ENCODE measurements at regions not wholly inside any gene's neighbourhood (a gene's known extent, or its start where the extent isn't known, plus 50 kb on each side); places are given as distances from the start of the nearest gene placed in this dataset.

GRCh38 chr5:9927521-9927997, 297.4 kb upstream of the TAS2R1 start:
- no peak for TF ChIP-seq CTCF (conservative IDR thresholded peaks at IDR 0.05)
- no peak overlapping the region for H3K27ac ChIP-seq

DNA sequence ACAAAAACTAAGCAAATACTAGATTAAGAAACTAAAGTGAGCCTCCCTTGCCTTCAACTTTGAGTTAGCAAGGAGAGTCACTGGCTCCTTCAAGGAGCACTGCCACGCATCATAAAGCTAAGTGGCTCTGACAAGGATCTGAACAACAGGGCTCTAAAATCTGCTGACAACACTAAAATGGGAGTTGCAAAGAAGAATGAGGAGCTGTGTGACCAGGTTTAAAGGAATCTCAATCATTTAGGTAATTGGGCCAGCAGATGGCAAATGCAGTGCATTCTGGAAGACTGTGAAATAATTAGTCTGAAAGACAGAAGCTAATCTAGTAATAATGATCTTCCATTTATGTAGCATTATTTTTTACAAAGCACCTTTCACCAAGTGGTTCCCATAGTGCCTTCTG, 297.0 kb upstream of the TAS2R1 start:
- TF ChIP-seq CTCF (conservative IDR thresholded peaks at IDR 0.05) (no peak), ZFX (IDR thresholded peaks at IDR 0.05) (no peak)
- no peak overlapping the region for H3K27ac ChIP-seq

GRCh38 chr5:9924614-9925013, 294.5 kb upstream of the TAS2R1 start:
- H3K27ac ChIP-seq = no peak overlapping the region
- no peak for TF ChIP-seq CTCF (conservative IDR thresholded peaks at IDR 0.05)
- TF ChIP-seq ZFX (IDR thresholded peaks at IDR 0.05) = no peak

DNA sequence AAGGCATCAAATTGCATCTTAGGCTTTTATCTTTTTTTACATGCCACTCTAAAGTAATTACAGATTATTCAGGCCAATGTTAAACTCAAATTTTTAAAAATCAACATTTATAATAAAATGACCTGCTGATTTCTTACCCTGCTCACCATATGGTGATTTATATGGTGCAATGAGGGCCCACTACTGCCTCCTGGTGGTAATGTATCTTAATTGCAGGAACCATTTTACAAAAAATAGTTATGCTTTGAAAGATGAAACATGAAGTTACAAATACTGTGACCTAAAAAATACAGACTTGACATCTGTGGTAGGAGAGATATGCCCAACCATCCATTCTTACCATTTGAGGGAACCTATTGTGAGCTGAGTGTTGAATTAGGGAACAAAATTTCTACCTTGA, 292.6 kb upstream of the TAS2R1 start:
- H3K27ac ChIP-seq = no peak overlapping the region
- TF ChIP-seq CTCF (conservative IDR thresholded peaks at IDR 0.05) (peak; percentile 70), ZFX (IDR thresholded peaks at IDR 0.05) (no peak)

DNA sequence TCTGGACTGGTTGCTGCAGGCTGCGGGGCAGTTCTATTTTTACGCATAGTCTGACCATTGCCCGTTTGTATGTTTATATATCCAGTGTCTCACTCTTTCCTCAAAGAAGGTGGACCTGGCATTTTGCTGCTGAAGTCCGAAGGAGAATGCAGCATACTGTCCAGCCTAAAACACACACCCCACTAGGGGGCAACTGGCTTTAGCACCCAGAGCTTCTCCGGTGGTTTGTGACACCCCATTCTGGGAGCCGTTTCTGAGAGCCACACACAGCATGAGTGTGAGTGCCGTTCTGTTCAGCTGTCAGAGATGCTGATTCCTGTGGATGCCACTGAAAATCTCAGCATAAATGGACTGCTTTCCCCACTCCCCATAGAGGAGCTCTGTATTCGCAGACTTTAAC, 290.5 kb upstream of the TAS2R1 start:
- TF ChIP-seq ZFX (IDR thresholded peaks at IDR 0.05) (no peak), CTCF (conservative IDR thresholded peaks at IDR 0.05) (no peak; the same call in 1 of the 2 replicates)

DNA sequence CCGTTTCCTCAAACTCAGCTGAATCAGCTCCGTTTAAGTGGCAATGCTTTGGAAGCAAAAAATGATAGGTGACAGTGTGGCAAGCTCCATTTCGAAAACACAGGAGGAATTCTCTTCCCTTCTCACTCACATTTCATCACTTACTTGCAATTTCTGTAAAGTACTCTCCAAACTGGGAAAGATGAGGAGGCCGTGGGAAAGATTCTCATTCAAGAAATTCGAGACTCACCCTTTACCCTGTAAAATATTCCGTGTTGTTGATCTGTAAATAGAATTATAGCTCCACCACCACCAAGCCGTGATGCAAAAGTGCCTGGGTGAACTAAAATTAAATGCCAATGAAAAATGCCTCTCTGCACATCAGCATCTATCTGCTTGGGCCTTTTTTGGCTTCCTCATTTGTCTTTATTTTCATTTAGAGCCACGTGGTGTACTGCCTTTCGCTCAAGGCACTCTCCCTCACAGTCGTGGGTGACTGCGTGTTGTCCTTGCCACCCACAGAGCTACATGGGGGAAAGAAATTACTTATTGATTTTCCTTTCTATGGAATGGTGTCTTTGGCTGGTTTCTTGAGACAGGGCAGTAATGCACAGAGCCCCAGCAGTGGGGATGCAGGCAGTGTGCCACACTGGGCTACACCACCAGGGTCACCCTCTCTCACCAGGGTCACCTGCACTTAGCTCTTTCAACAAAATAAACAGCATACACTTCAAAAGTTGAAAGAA, 289.3 kb upstream of the TAS2R1 start:
- TF ChIP-seq ZFX (IDR thresholded peaks at IDR 0.05) = no peak
- TF ChIP-seq CTCF (conservative IDR thresholded peaks at IDR 0.05) = no peak
- H3K27ac ChIP-seq = no peak overlapping the region

More for the DNA sequence above, 290.5 kb upstream of the TAS2R1 start:
- no peak overlapping the region for H3K27ac ChIP-seq

DNA sequence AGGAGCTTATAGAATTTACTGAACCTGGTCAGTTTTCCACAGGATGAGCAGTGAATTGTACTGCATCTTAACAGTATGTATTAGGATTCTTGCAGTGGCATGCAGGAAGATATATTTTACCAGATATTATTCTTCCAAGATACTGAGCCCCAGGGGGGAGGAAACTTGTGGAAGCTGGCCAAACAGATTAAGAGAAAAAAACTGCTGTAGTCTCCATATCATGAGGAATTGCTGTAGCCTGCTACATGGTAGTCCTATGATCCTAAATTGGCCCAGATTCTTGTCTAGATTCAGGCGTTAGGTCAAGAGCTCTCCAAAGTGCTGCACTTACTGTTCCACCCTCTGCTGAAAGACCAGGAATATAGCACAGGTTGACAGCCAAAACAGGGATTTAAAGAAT, 275.5 kb upstream of the TAS2R1 start:
- H3K27ac ChIP-seq = no peak overlapping the region
- no peak for TF ChIP-seq ZFX (IDR thresholded peaks at IDR 0.05)
- TF ChIP-seq CTCF (conservative IDR thresholded peaks at IDR 0.05) = no peak
